ENCODE measurements at regions not wholly inside any gene's neighbourhood (a gene's known extent, or its start where the extent isn't known, plus 50 kb on each side); places are given as distances from the start of the nearest gene placed in this dataset.

DNA sequence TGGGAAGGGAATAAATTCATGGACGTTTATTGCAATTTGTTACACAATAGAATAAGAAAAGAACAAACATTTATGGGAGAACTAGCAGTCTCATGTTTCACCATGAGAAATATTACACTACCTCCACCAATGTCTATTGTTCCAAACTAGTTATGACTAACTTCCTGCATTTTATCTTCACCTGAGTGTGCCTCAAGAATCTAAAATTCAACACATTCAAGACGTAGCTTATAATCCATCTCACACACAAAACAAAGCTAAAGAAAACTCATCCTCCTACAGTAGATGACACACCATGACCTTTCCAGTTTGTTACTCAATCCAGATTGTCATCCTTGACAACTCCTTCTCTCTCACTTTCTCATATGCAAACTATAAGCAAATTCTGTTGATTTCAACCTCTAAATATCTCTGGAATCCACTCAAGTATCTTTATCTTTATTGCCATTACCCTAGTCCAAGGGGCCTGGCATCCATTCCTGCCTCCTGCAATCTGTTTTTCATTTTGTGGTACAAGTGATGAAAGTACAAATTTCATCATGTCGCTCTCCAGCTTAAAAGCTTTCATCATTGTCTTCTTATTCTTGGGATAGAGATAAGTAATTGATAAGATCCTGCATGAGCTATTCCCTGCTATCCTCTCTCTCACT, 229.9 kb downstream of the NR2F2 start:
- H3K27me3 ChIP-seq (ENCODE audit: control insufficient read depth in 2 of 2, insufficient read depth in 2 of 2, low read length in 2 of 2), result no peaks in the 10 kb centered on the region
- H3K9ac ChIP-seq (ENCODE audit: low read depth in 1 of 2, low read length in 2 of 2), result no peak overlapping the region
- H3K9me3 ChIP-seq (ENCODE audit: control insufficient read depth in 2 of 2, low read length in 2 of 2), result peaks cover 0 to 2% of the 10 kb centered on the region in 2 donors
- H3K4me1 ChIP-seq (ENCODE audit: control insufficient read depth in 2 of 2, insufficient read depth in 2 of 2, low read length in 2 of 2), result no peaks in the 10 kb centered on the region
- no peak overlapping the region for H3K27ac ChIP-seq (ENCODE audit: low read depth in 2 of 2, low read length in 2 of 2)
- H3K36me3 ChIP-seq (ENCODE audit: control insufficient read depth in 2 of 2, insufficient read depth in 2 of 2, low read length in 2 of 2), result no peaks in the 10 kb centered on the region
- H3K4me3 ChIP-seq (ENCODE audit: low read length in 2 of 2), result no peak overlapping the region

DNA sequence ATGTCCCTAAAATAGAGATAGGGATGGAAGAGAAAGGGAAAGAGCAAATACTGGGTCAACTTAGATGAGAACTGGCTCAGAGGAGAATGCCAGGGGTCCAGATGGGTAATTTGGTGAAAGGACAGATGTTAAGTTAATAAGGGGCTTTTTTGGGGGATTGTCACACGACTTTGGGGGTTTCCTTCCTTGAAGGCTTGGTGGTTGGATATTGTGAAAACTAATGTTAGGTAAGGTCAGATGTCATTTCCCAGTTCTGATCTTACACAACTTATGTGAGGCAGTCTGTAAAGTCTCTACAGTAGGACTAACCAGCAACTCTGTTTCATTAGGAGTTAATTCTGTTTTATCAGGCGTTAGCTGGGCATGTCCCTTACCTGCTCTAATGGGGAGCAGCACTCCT, 231.1 kb downstream of the NR2F2 start:
- H3K9ac ChIP-seq (ENCODE audit: low read depth in 1 of 2, low read length in 2 of 2), result no peak overlapping the region
- no peaks in the 10 kb centered on the region for H3K4me1 ChIP-seq (ENCODE audit: control insufficient read depth in 2 of 2, insufficient read depth in 2 of 2, low read length in 2 of 2)

DNA sequence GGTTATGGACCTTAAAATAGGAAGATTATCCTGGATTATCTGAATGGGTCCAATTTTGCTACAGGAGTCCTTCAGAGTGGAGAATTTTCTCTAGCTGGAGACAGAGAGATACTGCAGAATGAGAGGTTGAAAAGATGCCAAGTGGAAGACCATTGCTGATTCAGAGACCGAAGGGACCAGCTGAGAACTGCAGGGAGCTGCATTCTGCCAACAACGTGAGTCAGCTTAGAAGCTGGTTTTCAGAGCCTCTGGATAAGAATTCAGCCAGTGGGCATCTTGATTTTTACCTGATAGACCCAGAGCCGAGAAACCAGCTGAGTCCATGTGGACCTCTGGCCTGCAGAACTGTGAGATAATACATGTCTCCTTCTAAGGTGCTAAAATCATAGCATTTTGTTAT, 234.0 kb downstream of the NR2F2 start:
- no peaks in the 10 kb centered on the region for H3K27me3 ChIP-seq (ENCODE audit: control insufficient read depth in 2 of 2, insufficient read depth in 2 of 2, low read length in 2 of 2)
- H3K27ac ChIP-seq (ENCODE audit: low read depth in 2 of 2, low read length in 2 of 2), result no peak overlapping the region
- no peak overlapping the region for H3K4me3 ChIP-seq (ENCODE audit: low read length in 2 of 2)
- H3K9me3 ChIP-seq (ENCODE audit: control insufficient read depth in 2 of 2, low read length in 2 of 2), result no peaks in the 10 kb centered on the region
- H3K9ac ChIP-seq (ENCODE audit: low read depth in 1 of 2, low read length in 2 of 2), result no peak overlapping the region
- no peaks in the 10 kb centered on the region for H3K36me3 ChIP-seq (ENCODE audit: control insufficient read depth in 2 of 2, insufficient read depth in 2 of 2, low read length in 2 of 2)
- no peaks in the 10 kb centered on the region for H3K4me1 ChIP-seq (ENCODE audit: control insufficient read depth in 2 of 2, insufficient read depth in 2 of 2, low read length in 2 of 2)

More for the DNA sequence above, 231.1 kb downstream of the NR2F2 start:
- Histone ChIP-seq H3K27me3 (ENCODE audit: control insufficient read depth in 2 of 2, insufficient read depth in 2 of 2, low read length in 2 of 2) (no peaks in the 10 kb centered on the region), H3K4me3 (ENCODE audit: low read length in 2 of 2) (no peak overlapping the region), H3K27ac (ENCODE audit: low read depth in 2 of 2, low read length in 2 of 2) (no peak overlapping the region), H3K36me3 (ENCODE audit: control insufficient read depth in 2 of 2, insufficient read depth in 2 of 2, low read length in 2 of 2) (no peaks in the 10 kb centered on the region), H3K9me3 (ENCODE audit: control insufficient read depth in 2 of 2, low read length in 2 of 2) (peaks cover 0 to 2% of the 10 kb centered on the region in 2 donors)

DNA sequence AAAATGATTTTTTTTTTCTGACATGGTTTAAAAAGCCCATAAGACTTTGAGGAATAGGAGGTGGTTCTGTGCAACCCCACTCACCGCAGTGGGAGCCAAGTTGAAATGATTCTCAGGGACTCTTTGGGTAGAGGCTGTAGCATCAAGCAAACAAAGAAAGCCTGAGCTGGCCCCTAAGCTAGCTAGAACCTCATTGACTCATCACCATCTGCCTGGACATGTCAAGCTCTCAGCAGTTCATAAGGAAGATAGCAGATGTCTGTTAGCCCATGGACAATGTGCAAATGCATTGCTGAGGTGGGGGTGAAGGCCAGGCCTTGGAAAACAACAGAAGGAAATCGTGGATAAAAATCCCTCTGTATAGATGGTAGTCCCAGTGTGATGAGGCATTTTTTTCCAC, 234.8 kb downstream of the NR2F2 start:
- Histone ChIP-seq H3K4me1 (ENCODE audit: control insufficient read depth in 2 of 2, insufficient read depth in 2 of 2, low read length in 2 of 2) (no peaks in the 10 kb centered on the region), H3K27ac (ENCODE audit: low read depth in 2 of 2, low read length in 2 of 2) (no peak overlapping the region), H3K36me3 (ENCODE audit: control insufficient read depth in 2 of 2, insufficient read depth in 2 of 2, low read length in 2 of 2) (no peaks in the 10 kb centered on the region), H3K4me3 (ENCODE audit: low read length in 2 of 2) (no peak overlapping the region), H3K27me3 (ENCODE audit: control insufficient read depth in 2 of 2, insufficient read depth in 2 of 2, low read length in 2 of 2) (no peaks in the 10 kb centered on the region), H3K9me3 (ENCODE audit: control insufficient read depth in 2 of 2, low read length in 2 of 2) (no peaks in the 10 kb centered on the region), H3K9ac (ENCODE audit: low read depth in 1 of 2, low read length in 2 of 2) (no peak overlapping the region)

DNA sequence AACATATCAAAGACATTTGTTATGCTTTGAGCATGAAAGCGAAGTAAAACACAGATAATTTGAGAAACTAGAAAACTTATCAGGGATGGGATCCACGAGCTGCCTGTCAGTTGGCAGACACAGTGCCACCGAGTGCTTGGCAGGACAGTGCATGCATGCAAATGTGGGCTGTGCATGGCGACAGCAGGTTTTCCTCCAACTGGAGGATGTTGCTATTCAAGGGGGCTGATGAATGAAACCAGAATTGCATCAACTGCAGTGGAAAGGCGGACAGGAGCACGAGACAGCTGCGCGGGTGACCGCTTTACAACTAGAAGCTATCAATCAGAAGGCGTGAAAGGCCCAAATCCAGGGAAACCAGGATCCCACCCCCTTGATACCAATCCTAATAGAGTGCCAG, 244.3 kb downstream of the NR2F2 start:
- Histone ChIP-seq H3K9me3 (ENCODE audit: control insufficient read depth in 2 of 2, low read length in 2 of 2) (no peaks in the 10 kb centered on the region), H3K4me1 (ENCODE audit: control insufficient read depth in 2 of 2, insufficient read depth in 2 of 2, low read length in 2 of 2) (no peaks in the 10 kb centered on the region), H3K4me3 (ENCODE audit: low read length in 2 of 2) (no peak overlapping the region), H3K27me3 (ENCODE audit: control insufficient read depth in 2 of 2, insufficient read depth in 2 of 2, low read length in 2 of 2) (no peaks in the 10 kb centered on the region), H3K27ac (ENCODE audit: low read depth in 2 of 2, low read length in 2 of 2) (no peak overlapping the region), H3K36me3 (ENCODE audit: control insufficient read depth in 2 of 2, insufficient read depth in 2 of 2, low read length in 2 of 2) (no peaks in the 10 kb centered on the region), H3K9ac (ENCODE audit: low read depth in 1 of 2, low read length in 2 of 2) (no peak overlapping the region)

DNA sequence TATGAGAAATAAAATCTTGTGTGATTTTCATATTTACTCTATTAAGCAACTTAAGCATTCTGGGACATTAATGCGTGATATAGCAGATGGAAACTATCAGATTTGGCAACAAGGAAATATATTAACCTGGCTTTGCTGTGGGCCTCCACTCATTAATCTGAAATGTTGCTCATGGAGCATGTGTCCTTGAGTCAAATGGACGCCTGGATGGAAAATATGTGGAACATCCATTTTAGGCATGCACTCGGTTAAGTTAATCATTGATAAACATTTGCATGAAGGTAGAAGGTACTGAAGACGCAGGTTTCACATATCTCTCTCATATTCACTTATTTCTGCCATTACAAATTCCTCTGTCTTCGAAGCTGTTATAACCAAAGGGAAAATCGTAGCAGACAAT, 246.1 kb downstream of the NR2F2 start:
- no peak overlapping the region for H3K27ac ChIP-seq (ENCODE audit: low read depth in 2 of 2, low read length in 2 of 2)
- H3K9ac ChIP-seq (ENCODE audit: low read depth in 1 of 2, low read length in 2 of 2), result no peak overlapping the region
- no peak overlapping the region for H3K4me3 ChIP-seq (ENCODE audit: low read length in 2 of 2)
- H3K9me3 ChIP-seq (ENCODE audit: control insufficient read depth in 2 of 2, low read length in 2 of 2), result no peaks in the 10 kb centered on the region
- no peaks in the 10 kb centered on the region for H3K27me3 ChIP-seq (ENCODE audit: control insufficient read depth in 2 of 2, insufficient read depth in 2 of 2, low read length in 2 of 2)
- no peaks in the 10 kb centered on the region for H3K4me1 ChIP-seq (ENCODE audit: control insufficient read depth in 2 of 2, insufficient read depth in 2 of 2, low read length in 2 of 2)
- no peaks in the 10 kb centered on the region for H3K36me3 ChIP-seq (ENCODE audit: control insufficient read depth in 2 of 2, insufficient read depth in 2 of 2, low read length in 2 of 2)

DNA sequence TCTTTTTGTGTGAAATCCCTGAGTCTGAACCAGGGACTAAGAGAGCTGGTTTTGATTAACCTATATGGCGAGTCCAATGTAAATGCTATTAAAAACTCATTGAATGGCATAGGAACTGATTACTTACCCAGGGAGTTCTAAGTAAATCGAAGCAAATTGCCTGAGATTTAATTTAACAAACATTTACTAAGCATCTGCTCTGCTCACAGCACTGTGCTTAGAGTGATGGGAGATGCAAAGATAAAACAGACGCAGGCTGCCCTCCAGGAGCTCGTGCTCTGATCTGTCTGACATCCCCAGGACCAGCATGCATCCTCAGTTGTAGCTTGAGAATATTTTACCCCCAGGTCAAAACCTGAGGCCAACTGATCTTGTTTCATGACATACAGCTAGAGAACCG, 247.9 kb downstream of the NR2F2 start:
- Histone ChIP-seq H3K9ac (ENCODE audit: low read depth in 1 of 2, low read length in 2 of 2) (no peak overlapping the region), H3K9me3 (ENCODE audit: control insufficient read depth in 2 of 2, low read length in 2 of 2) (no peaks in the 10 kb centered on the region), H3K36me3 (ENCODE audit: control insufficient read depth in 2 of 2, insufficient read depth in 2 of 2, low read length in 2 of 2) (no peaks in the 10 kb centered on the region), H3K4me3 (ENCODE audit: low read length in 2 of 2) (no peak overlapping the region), H3K4me1 (ENCODE audit: control insufficient read depth in 2 of 2, insufficient read depth in 2 of 2, low read length in 2 of 2) (no peaks in the 10 kb centered on the region), H3K27ac (ENCODE audit: low read depth in 2 of 2, low read length in 2 of 2) (no peak overlapping the region), H3K27me3 (ENCODE audit: control insufficient read depth in 2 of 2, insufficient read depth in 2 of 2, low read length in 2 of 2) (no peaks in the 10 kb centered on the region)

DNA sequence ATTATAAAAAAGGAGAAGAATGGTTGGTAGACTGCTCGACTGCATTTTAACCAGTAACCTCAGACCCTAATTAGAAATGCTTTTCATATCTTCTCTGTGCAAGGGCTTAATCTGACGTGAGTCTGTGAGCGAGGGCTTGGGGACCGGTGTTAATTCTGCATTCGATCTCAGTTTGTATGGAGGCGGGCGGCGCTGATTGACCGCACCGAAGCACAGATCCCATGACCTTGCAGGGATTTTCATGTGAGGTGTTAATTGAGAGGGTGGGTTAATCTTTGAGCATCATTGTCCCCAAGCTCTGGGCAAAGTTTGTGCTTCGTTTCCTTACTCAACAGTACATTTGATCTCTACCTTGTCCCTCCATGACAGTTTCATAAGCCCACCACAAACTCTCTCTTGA, 250.9 kb downstream of the NR2F2 start:
- H3K9me3 ChIP-seq (ENCODE audit: control insufficient read depth in 2 of 2, low read length in 2 of 2), result no peaks in the 10 kb centered on the region
- no peaks in the 10 kb centered on the region for H3K36me3 ChIP-seq (ENCODE audit: control insufficient read depth in 2 of 2, insufficient read depth in 2 of 2, low read length in 2 of 2)
- H3K4me1 ChIP-seq (ENCODE audit: control insufficient read depth in 2 of 2, insufficient read depth in 2 of 2, low read length in 2 of 2), result no peaks in the 10 kb centered on the region
- H3K9ac ChIP-seq (ENCODE audit: low read depth in 1 of 2, low read length in 2 of 2), result no peak overlapping the region
- H3K27me3 ChIP-seq (ENCODE audit: control insufficient read depth in 2 of 2, insufficient read depth in 2 of 2, low read length in 2 of 2), result no peaks in the 10 kb centered on the region
- no peak overlapping the region for H3K4me3 ChIP-seq (ENCODE audit: low read length in 2 of 2)
- H3K27ac ChIP-seq (ENCODE audit: low read depth in 2 of 2, low read length in 2 of 2), result no peak overlapping the region

DNA sequence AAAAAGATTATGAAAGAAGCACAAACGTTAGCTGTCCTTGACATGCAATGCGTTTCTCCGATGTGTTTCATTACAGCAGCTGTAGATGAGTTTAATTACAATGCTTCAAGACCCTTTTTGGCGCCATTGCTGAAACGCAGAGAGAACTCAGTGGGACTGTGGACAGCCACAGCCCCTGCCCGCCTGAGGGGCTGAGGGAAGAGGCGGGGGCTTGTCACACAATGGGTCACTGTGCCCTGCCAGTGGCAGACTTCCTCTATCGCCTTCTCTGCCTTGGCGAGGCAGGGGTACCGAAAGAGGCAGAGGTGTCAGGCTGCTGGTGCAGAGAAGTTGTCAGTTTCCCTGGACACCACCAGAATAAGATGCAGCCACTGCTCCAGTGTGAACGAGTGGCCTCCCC, 252.0 kb downstream of the NR2F2 start:
- Histone ChIP-seq H3K27me3 (ENCODE audit: control insufficient read depth in 2 of 2, insufficient read depth in 2 of 2, low read length in 2 of 2) (no peaks in the 10 kb centered on the region), H3K4me3 (ENCODE audit: low read length in 2 of 2) (no peak overlapping the region), H3K9ac (ENCODE audit: low read depth in 1 of 2, low read length in 2 of 2) (no peak overlapping the region), H3K36me3 (ENCODE audit: control insufficient read depth in 2 of 2, insufficient read depth in 2 of 2, low read length in 2 of 2) (no peaks in the 10 kb centered on the region), H3K9me3 (ENCODE audit: control insufficient read depth in 2 of 2, low read length in 2 of 2) (no peaks in the 10 kb centered on the region), H3K27ac (ENCODE audit: low read depth in 2 of 2, low read length in 2 of 2) (no peak overlapping the region), H3K4me1 (ENCODE audit: control insufficient read depth in 2 of 2, insufficient read depth in 2 of 2, low read length in 2 of 2) (no peaks in the 10 kb centered on the region)

DNA sequence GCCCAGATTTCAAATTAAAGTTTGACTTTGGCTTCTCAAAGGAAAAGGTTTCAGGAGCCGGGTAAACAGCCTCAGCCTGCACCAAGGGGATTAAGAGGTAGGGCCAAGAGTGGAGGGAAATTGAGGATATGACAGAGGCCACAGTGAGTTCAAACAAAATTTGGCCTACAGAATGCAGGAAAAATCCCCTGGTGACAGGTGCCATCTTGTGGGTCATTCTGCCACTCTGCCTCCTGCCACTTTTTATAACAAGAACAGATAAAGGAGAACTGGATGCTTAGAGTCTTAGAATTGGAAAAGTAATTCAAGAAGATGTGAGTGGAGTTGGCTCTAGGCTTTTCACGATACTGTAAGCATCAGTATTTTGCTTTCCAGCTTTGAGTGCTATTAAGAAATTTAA, 253.2 kb downstream of the NR2F2 start:
- no peak overlapping the region for H3K9ac ChIP-seq (ENCODE audit: low read depth in 1 of 2, low read length in 2 of 2)
- no peaks in the 10 kb centered on the region for H3K4me1 ChIP-seq (ENCODE audit: control insufficient read depth in 2 of 2, insufficient read depth in 2 of 2, low read length in 2 of 2)
- no peak overlapping the region for H3K4me3 ChIP-seq (ENCODE audit: low read length in 2 of 2)
- H3K36me3 ChIP-seq (ENCODE audit: control insufficient read depth in 2 of 2, insufficient read depth in 2 of 2, low read length in 2 of 2), result no peaks in the 10 kb centered on the region
- no peak overlapping the region for H3K27ac ChIP-seq (ENCODE audit: low read depth in 2 of 2, low read length in 2 of 2)
- H3K9me3 ChIP-seq (ENCODE audit: control insufficient read depth in 2 of 2, low read length in 2 of 2), result no peaks in the 10 kb centered on the region
- H3K27me3 ChIP-seq (ENCODE audit: control insufficient read depth in 2 of 2, insufficient read depth in 2 of 2, low read length in 2 of 2), result no peaks in the 10 kb centered on the region
